GM19043 (cell line): ENCODE measurements at regions not wholly inside any gene's neighbourhood (a gene's known extent, or its start where the extent isn't known, plus 50 kb on each side); places are given as distances from the start of the nearest gene placed in this dataset.

Experiments
- ATAC-seq: cut with Tn5 transposase; IDR thresholded peaks from one replicate; pipeline ENCODE4 v1.9.1; 2021; ENCODE audit warnings: low read depth; ENCODE audit not compliant: unreplicated experiment

DNA sequence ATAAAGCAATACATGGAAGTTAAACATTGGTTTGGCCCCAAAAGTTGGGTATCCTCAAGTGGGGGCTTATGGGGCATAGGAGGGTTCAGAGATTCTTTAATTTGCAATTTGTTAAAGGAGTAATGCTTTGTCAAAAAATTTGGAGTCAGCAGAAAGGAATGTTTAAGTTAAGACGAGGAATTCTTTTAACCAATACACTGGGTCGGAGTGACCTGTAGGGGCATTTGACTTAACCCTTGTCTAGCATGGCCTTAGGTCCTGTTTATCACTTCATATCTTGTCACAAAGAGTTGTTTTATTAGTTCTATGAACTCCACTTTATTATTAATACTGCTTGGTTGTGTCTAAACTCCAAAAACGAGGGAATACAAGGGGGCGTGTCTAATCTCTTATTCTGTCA lies 656.1 kb upstream of the RORB start:
- no peak for ATAC-seq

GRCh38 chr9:73844135-73844534 lies 653.0 kb upstream of the RORB start:
- ATAC-seq, result no peak

- ATAC-seq, result no peak
Measured at GRCh38 chr9:73845539-73845938, 651.6 kb upstream of the RORB start.

GRCh38 chr9:73845954-73846690 lies 651.0 kb upstream of the RORB start:
- ATAC-seq, result no peak

DNA sequence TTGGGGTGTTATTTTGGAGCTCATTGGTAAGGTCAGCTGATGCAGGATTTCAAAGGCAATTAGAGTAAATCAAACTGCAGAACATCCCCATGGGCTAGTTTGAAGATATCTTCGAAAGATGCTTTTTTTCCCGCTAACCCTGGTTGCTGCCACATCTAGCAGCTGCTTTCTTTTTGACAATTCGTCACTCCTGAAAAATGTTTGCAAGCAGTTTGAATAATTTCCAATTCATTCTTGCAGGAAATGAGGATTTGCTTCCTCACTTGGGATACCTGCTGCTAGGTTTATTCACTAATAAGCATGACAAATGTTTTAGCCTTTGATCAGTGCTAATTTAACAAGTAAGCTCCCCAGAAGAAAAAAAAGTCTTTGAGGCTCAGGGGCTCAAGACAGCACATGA lies 649.6 kb upstream of the RORB start:
- ATAC-seq, result no peak

DNA sequence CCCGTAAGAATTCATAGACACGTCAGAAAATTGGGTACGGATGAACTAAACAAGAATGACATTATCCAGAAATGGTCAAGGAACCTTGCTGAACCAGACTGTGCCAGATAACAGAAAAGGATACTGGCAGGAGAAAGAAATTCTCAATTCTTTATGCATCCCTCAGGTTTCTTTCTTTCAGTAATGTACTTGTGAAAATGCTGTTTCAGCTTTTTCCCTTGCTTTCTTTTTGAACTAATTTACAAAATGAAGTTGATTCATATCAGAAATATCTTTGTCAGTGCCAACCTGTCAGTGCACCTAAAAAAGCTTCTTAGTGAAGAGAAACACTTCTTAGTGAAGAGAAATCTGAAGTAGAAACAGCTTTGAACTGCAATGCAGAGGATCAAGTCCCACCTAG lies 643.6 kb upstream of the RORB start:
- no peak for ATAC-seq

DNA sequence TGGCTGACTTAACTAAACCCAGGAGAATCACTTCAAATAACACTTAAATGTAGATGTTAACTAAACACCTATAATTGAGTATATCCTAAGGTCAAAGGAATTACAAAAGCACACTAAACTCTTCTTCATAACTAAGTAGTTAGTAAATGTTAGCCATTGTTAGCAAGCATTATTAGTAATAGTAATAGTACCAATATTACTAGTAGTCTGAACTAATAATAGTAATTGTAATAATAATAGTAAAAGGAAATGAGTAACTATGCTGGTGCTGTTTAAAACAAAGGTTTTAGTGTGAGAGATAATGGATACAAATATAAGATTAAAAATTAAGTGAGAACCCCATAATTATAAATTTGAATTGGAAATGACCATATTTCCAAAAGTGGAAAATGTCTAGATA lies 641.9 kb upstream of the RORB start:
- no peak for ATAC-seq

DNA sequence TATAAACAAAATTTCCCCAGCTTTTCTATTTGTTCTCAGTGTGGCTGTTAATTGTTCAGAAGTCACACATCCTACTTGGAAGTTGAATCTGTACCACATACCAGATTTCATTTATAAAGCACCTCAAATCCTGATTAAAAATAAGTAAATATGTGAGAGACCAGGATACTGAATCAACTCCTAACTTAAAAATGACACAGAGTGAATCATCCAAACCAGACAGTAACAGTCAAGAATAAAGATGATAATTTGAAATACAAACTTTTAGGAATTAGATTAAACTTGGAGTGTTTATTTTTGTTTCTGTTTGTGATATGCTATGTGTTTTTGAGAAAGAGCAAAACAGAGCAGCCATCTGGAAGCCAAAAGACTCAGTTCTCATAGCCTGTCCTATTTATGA lies 633.2 kb upstream of the RORB start:
- no peak for ATAC-seq

- ATAC-seq, result no peak
Measured at GRCh38 chr9:73866451-73866850, 630.7 kb upstream of the RORB start.

DNA sequence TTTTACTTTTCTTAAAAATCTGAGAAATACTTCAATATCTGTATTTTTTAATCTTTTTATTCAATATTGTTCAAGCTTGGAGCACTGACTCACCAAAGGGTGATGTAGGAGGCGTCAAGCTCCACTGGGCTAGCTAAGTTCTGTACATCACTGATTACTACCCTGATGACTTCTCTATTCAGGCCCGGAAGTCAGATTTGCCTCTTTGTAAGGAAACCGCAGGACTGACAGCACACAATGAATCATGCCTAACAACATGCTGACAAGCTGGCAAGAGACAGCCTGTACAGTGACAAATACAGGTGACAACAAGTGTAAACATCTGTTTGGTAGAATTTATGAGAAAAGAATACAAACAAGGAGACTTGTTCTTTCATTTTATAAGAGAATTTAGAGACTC lies 627.9 kb upstream of the RORB start:
- peak; percentile 100 for ATAC-seq

DNA sequence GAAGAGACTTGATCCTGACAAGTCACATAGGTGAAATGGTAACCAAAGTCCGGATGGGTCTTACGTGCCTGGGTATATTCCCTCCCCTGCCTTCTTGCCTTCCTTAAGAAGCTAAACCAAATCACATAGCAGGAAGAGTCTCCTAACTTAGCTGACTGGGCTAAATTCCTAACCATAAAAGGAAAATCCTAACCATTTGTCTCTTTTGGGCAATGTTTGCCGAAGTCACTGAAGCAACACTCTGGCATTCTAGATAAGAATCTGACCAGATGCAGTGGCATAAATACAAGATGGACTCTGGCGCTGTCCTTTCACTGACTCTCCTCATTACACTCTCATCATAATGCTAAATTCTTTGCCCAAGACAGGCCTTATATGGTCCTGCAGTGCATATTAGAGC lies 625.5 kb upstream of the RORB start:
- no peak for ATAC-seq

DNA sequence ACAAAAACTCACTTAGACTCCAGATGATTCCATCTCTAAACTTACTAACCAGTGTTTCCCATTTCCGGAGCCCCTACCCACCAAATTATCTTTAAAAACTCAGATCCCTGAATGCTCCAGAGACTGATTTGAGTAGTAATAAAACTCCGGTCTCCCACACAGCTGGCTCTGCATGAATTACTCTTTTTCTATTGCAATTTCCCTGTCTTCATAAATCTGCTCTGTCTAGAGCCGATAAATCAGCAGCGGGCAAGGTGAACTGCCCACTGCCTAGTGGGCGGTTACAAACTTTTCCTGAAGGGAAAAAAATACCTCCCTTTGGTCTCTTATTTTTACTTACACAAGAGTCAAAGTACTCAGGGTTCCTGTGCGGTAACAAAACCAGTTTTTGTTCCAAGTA lies 624.4 kb upstream of the RORB start:
- ATAC-seq, result no peak

- ATAC-seq, result no peak
Measured at GRCh38 chr9:73880101-73880500, 617.0 kb upstream of the RORB start.

DNA sequence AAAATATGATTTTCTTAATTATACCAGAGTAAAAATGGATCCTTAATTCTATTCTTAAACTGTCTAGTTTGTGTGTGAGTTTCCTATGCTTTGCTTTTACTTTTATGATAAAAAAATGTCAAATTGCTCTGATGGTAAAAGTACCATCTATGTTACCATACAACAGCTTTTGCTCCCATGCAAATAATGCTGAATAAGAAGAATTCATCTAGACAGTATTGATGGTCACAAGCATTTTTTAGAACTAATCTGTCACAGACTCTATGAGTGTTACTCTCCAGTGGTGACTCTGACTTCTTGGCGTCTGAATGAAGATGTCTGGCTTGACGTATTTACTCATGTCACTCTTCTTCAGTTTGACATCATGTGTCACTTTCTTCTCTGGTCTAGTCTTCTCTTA lies 608.1 kb upstream of the RORB start:
- no peak for ATAC-seq

- no peak for ATAC-seq
Measured at GRCh38 chr9:73890685-73891277, 606.4 kb upstream of the RORB start.

DNA sequence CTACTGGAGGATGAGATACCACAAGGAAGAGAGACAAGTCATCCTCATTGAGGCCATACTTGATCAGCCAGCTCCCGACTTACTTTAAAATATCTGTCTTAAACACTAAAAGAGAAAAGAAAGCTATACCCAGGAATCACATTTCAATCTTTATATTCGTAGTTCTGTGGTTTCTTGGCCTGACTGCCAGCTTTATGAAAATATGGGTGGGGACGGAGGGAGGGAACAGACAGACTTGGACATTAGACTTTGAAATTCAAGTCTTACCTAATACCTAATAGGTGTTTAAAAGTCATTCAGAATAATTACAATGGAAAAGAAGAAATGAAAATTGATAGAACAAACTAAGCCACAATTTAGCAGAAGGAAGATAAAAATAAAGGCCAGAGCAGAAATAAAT lies 604.8 kb upstream of the RORB start:
- no peak for ATAC-seq

DNA sequence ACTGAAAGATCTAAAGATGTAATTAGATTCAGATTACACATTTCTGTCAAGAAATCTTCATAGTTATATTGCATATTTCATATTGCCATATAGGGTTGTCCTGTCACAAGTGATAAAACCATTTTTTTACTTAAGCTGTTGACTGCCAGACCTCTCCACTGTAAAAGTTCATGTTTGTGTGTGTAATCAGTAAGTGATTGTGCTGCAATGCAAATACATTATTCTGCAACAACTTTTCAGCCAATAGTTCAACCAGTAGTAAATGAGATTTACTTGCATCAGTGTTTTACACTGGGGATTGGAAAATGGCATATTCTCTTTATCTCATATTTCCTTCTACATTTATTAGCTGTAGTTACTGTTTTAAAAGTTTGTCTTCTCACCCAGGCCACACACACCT lies 603.9 kb upstream of the RORB start:
- no peak for ATAC-seq

GRCh38 chr9:73896061-73896460 lies 601.1 kb upstream of the RORB start:
- no peak for ATAC-seq

DNA sequence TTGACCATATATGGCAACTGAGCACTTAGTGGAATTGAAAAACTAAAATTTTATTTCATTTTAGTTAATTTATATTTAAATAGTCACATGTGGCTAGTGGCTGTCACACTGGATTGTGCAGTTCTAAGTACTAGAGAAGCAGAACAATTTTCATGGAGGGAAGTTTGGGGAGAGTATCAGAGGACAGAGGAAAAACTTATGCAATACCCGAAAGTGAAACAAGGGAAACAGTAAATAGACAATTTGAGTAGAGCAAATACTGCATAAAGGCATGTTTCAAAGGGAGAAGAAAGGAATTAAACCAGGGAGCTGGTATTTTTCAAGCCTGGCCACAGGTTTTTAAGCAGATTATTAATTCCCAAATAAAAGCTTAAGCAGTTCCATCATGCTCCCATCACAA lies 590.5 kb upstream of the RORB start:
- ATAC-seq, result no peak

DNA sequence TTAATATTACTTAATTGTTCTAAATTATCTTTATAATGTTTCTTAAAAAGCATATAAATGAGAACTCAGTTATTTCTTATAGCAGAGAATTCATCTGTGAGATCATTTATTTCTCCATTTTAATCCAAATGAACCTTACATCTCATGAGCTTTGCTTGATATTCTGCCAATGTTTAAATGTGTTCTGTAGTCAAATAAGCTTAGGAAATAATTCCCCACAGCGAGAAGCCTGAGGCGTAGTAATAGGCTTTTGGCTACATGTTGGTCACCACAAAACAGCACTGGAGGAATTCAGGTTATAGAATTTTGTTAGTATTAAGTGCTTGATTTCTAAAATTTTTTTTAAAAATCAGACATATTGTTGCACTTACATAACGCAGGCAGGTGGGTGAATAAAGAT lies 585.3 kb upstream of the RORB start:
- no peak for ATAC-seq

DNA sequence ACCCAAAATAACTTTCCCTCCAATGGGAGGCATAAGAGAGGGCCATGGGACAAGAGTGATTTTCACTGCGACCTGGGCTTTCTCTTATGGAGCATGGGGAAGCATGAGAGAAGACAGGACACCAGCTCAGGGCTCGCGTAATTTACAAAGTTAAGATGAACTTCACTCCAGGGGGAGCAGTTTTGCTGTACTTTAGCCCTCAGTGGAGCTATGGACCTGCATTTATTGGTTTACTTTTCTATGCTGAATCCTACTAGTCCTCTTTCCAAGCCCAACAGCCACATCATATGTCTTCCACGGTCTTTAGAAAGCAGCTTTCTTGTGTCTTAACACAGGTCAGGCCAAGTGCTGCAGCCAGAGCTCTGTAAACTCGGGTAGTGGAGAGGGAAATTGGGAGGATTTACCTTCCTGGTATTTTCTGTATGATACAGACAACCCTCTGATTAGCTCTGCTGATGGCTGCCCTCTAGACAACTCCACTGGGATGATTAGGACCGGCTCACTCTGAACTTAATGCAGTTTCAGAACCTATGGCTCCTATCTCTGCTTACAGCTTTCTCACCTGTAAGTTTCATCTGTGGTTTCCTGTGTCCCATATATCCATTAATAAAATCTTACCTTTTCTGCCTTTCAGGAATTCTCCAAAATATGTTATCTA lies 581.0 kb upstream of the RORB start:
- no peak for ATAC-seq

- no peak for ATAC-seq
Measured at GRCh38 chr9:73919712-73920111, 577.4 kb upstream of the RORB start.
